ENCODE measurements at regions not wholly inside any gene's neighbourhood (a gene's known extent, or its start where the extent isn't known, plus 50 kb on each side); places are given as distances from the start of the nearest gene placed in this dataset.

DNA sequence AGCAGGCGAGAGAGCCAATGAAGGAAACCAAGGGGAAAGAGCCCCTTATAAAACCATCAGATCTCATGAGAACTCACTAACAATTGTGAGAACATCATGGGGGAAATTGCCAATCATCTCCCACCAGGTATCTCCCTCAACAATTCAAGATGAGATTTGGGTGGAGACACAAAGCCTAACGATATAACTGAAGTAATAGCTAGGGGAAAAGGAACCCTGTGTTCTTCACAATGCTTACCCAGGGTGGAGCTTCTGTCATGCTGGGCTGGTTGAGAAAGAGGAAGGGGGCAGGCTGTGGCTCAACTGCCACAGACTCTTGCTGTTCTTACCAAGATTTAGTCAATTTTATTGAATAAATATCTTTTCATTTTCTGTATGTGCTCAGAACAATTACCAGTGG is 392.1 kb upstream of the HS6ST1 start:
- no peak for TF ChIP-seq EZH2 (IDR thresholded peaks at IDR 0.05; ENCODE audit: low read length)
- TF ChIP-seq, protein P1, sequence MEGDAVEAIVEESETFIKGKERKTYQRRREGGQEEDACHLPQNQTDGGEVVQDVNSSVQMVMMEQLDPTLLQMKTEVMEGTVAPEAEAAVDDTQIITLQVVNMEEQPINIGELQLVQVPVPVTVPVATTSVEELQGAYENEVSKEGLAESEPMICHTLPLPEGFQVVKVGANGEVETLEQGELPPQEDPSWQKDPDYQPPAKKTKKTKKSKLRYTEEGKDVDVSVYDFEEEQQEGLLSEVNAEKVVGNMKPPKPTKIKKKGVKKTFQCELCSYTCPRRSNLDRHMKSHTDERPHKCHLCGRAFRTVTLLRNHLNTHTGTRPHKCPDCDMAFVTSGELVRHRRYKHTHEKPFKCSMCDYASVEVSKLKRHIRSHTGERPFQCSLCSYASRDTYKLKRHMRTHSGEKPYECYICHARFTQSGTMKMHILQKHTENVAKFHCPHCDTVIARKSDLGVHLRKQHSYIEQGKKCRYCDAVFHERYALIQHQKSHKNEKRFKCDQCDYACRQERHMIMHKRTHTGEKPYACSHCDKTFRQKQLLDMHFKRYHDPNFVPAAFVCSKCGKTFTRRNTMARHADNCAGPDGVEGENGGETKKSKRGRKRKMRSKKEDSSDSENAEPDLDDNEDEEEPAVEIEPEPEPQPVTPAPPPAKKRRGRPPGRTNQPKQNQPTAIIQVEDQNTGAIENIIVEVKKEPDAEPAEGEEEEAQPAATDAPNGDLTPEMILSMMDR (optimal IDR thresholded peaks at IDR 0.05 in 1 of 3, IDR thresholded peaks at IDR 0.05 in 1 of 3, conservative IDR thresholded peaks at IDR 0.05 in 1 of 3; ENCODE audit: extremely low read depth in 1 of 3, insufficient read depth in 2 of 3, low read length in 3 of 3): no peak
- no peaks in the 10 kb centered on the region for H4K20me1 ChIP-seq (ENCODE audit: control insufficient read depth, extremely low read depth, insufficient read depth, low read length)

DNA sequence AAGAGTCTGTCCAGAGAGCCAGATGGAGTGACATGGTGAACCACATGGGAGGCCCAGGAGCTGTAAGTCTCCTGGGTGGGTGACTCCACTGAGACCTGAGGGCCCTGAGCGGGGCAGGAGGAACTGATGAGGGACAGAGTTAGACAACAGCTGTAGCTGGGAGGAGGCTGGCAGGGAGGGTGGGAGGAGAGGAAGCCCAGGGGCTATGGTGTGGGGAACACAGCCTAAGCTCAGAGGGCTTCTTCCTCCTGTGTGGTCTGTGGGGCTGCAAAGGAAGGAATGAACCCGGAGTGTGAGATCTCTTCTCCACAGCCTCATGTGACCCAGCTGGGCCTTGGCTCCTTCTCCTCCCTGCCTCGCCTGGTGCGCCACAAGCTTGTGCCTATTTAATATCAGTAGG is 395.6 kb upstream of the HS6ST1 start:
- no peaks in the 10 kb centered on the region for H3K4me1 ChIP-seq (ENCODE audit: control insufficient read depth, extremely low read depth, insufficient read depth, low read length)
- no peaks in the 10 kb centered on the region for H3K27me3 ChIP-seq (ENCODE audit: control insufficient read depth, extremely low read depth, insufficient read depth, low read length)
- no peaks in the 10 kb centered on the region for H3K36me3 ChIP-seq (ENCODE audit: control insufficient read depth in 2 of 2, extremely low read depth in 1 of 2, insufficient read depth in 2 of 2, low read length in 2 of 2)
- no peaks in the 10 kb centered on the region for H4K20me1 ChIP-seq (ENCODE audit: control insufficient read depth, extremely low read depth, insufficient read depth, low read length)
- H3K9me1 ChIP-seq (ENCODE audit: control insufficient read depth, extremely low read depth, insufficient read depth, low read length): no peaks in the 10 kb centered on the region
- dilution Hi-C loops (cut with MboI; ENCODE audit: extremely low pct_ligation_motif_present, low sequenced_read_pairs): no loop called here
- no peak overlapping the region for H3K27ac ChIP-seq (ENCODE audit: control insufficient read depth, insufficient read depth, low read length)
- no peaks in the 10 kb centered on the region for H3K79me2 ChIP-seq (ENCODE audit: control insufficient read depth, insufficient read depth, low read length)
- H3K4me2 ChIP-seq (ENCODE audit: control insufficient read depth, extremely low read depth, insufficient read depth, low read depth, low read length): no peak overlapping the region
- no peak overlapping the region for H3K9ac ChIP-seq (ENCODE audit: control insufficient read depth, extremely low read depth, insufficient read depth, low read length)
- no peak overlapping the region for H3K4me3 ChIP-seq (ENCODE audit: control insufficient read depth in 2 of 3, extremely low read depth in 1 of 3, insufficient read depth in 2 of 3, low read depth in 1 of 3, low read length in 3 of 3)
- TF ChIP-seq EZH2 (IDR thresholded peaks at IDR 0.05; ENCODE audit: low read length): no peak
- TF ChIP-seq, protein P1 (optimal IDR thresholded peaks at IDR 0.05 in 1 of 3, IDR thresholded peaks at IDR 0.05 in 1 of 3, conservative IDR thresholded peaks at IDR 0.05 in 1 of 3; ENCODE audit: extremely low read depth in 1 of 3, insufficient read depth in 2 of 3, low read length in 3 of 3): no peak
- no peak for FAIRE-seq
- no peak overlapping the region for H2AFZ ChIP-seq (ENCODE audit: control insufficient read depth, low read length)
- no peaks in the 10 kb centered on the region for H3K9me3 ChIP-seq (ENCODE audit: control insufficient read depth, low read depth, low read length)
- DNase-seq (ENCODE audit: low read depth, low spot score): no peak

More for the DNA sequence above, 392.1 kb upstream of the HS6ST1 start:
- no peaks in the 10 kb centered on the region for H3K27me3 ChIP-seq (ENCODE audit: control insufficient read depth, extremely low read depth, insufficient read depth, low read length)
- no peaks in the 10 kb centered on the region for H3K36me3 ChIP-seq (ENCODE audit: control insufficient read depth in 2 of 2, extremely low read depth in 1 of 2, insufficient read depth in 2 of 2, low read length in 2 of 2)
- no peak for FAIRE-seq
- H3K4me3 ChIP-seq (ENCODE audit: control insufficient read depth in 2 of 3, extremely low read depth in 1 of 3, insufficient read depth in 2 of 3, low read depth in 1 of 3, low read length in 3 of 3): no peak overlapping the region
- dilution Hi-C loops (cut with MboI; ENCODE audit: extremely low pct_ligation_motif_present, low sequenced_read_pairs): no loop called here
- H3K4me1 ChIP-seq (ENCODE audit: control insufficient read depth, extremely low read depth, insufficient read depth, low read length): no peaks in the 10 kb centered on the region
- no peak overlapping the region for H3K9ac ChIP-seq (ENCODE audit: control insufficient read depth, extremely low read depth, insufficient read depth, low read length)
- no peak overlapping the region for H3K27ac ChIP-seq (ENCODE audit: control insufficient read depth, insufficient read depth, low read length)
- no peak overlapping the region for H2AFZ ChIP-seq (ENCODE audit: control insufficient read depth, low read length)
- H3K4me2 ChIP-seq (ENCODE audit: control insufficient read depth, extremely low read depth, insufficient read depth, low read depth, low read length): no peak overlapping the region
- no peaks in the 10 kb centered on the region for H3K9me1 ChIP-seq (ENCODE audit: control insufficient read depth, extremely low read depth, insufficient read depth, low read length)
- H3K9me3 ChIP-seq (ENCODE audit: control insufficient read depth, low read depth, low read length): peaks cover 12% of the 10 kb centered on the region
- DNase-seq (ENCODE audit: low read depth, low spot score): no peak
- H3K79me2 ChIP-seq (ENCODE audit: control insufficient read depth, insufficient read depth, low read length): no peaks in the 10 kb centered on the region
